Right ventricle myocardium superior (tissue), 1 donor: ENCODE measurements at regions not wholly inside any gene's neighbourhood (a gene's known extent, or its start where the extent isn't known, plus 50 kb on each side); places are given as distances from the start of the nearest gene placed in this dataset.
"Not testable (repeated sequence)": the region's sequence is repeated elsewhere in the genome, so short reads cannot be mapped to it uniquely, and the experiment has no call there.

Source experiments
- ATAC-seq: fragments of 200-7000 bp; cut with Tn5 transposase; one replicate; pipeline ENCODE4 v1.9.1; 2020; ENCODE audit warnings: mild to moderate bottlenecking; ENCODE audit not compliant: poor library complexity
- DNase-seq: peaks from one replicate; pipeline ENCODE4 v3.0.0-alpha.2; 2020
- intact Hi-C: fragments of 100-400 bp; cut with DNase I; formaldehyde crosslinking; loops from one replicate; pipeline ENCODE4 v1.11.2; 2022
- donor health status: DM: no; HTN: yes; CAD: no; lungs with severe emphysema.

- DNase-seq (no peak), ATAC-seq (no peak)
- intact Hi-C loops = no loop called here
Observed at GRCh38 chr11:81342966-81343365, 1390.7 kb downstream of the FAM181B start.

GRCh38 chr11:81340225-81340624 is 1393.4 kb downstream of the FAM181B start:
- DNase-seq = no peak
- intact Hi-C loops = no loop called here
- no peak for ATAC-seq

- intact Hi-C loops = no loop called here
- no peak for DNase-seq
- ATAC-seq = no peak
Observed at GRCh38 chr11:81339521-81339920, 1394.1 kb downstream of the FAM181B start.

GRCh38 chr11:81337756-81338155 is 1395.9 kb downstream of the FAM181B start:
- intact Hi-C loops = no loop called here
- no peak for DNase-seq

GRCh38 chr11:81332276-81332675 is 1401.4 kb downstream of the FAM181B start:
- intact Hi-C loops = no loop called here
- no peak for DNase-seq
- ATAC-seq = no peak

More at GRCh38 chr11:81337756-81338155, 1395.9 kb downstream of the FAM181B start:
- ATAC-seq = no peak

GRCh38 chr11:81331611-81332235 is 1401.9 kb downstream of the FAM181B start:
- ATAC-seq (no peak), DNase-seq (no peak)
- intact Hi-C loops = no loop called here

- DNase-seq = no peak
- intact Hi-C loops = no loop called here
- no peak for ATAC-seq
Observed at GRCh38 chr11:81331088-81331487, 1402.6 kb downstream of the FAM181B start.

- intact Hi-C loops = no loop called here
- ATAC-seq (no peak), DNase-seq (no peak)
Observed at GRCh38 chr11:81303038-81303664, 1430.5 kb downstream of the FAM181B start.

- intact Hi-C loops = no loop called here
- ATAC-seq (no peak), DNase-seq (no peak)
Observed at GRCh38 chr11:81301166-81301830, 1432.4 kb downstream of the FAM181B start.

GRCh38 chr11:81286959-81287358 is 1446.7 kb downstream of the FAM181B start:
- intact Hi-C loops = no loop called here
- ATAC-seq = no peak
- no peak for DNase-seq

- ATAC-seq (no peak), DNase-seq (no peak)
- intact Hi-C loops = no loop called here
Observed at GRCh38 chr11:81286550-81286949, 1447.1 kb downstream of the FAM181B start.

GRCh38 chr11:81280228-81280627 is 1453.4 kb downstream of the FAM181B start:
- intact Hi-C loops, ATAC-seq, DNase-seq: not testable (repeated sequence)

- DNase-seq (no peak), ATAC-seq (no peak)
- intact Hi-C loops = no loop called here
Observed at GRCh38 chr11:81278991-81279390, 1454.7 kb downstream of the FAM181B start.

- intact Hi-C loops = no loop called here
- no peak for DNase-seq
- ATAC-seq = no peak
Observed at GRCh38 chr11:81270686-81271085, 1463.0 kb downstream of the FAM181B start.

- no peak for ATAC-seq
- intact Hi-C loops = no loop called here
- no peak for DNase-seq
Observed at GRCh38 chr11:81267246-81267645, 1466.4 kb downstream of the FAM181B start.

- DNase-seq (no peak), ATAC-seq (no peak)
- intact Hi-C loops = no loop called here
Observed at GRCh38 chr11:81259471-81259870, 1474.2 kb downstream of the FAM181B start.

GRCh38 chr11:81255895-81256294 is 1477.8 kb downstream of the FAM181B start:
- ATAC-seq = no peak
- intact Hi-C loops = no loop called here
- no peak for DNase-seq

GRCh38 chr11:81253244-81253643 is 1480.4 kb downstream of the FAM181B start:
- ATAC-seq = peak; percentile 66
- intact Hi-C loops = no loop called here
- no peak for DNase-seq

GRCh38 chr11:81246941-81247340 is 1486.7 kb downstream of the FAM181B start:
- ATAC-seq (no peak), DNase-seq (no peak)
- intact Hi-C loops = no loop called here

GRCh38 chr11:81245791-81246190 is 1487.9 kb downstream of the FAM181B start:
- intact Hi-C loops = no loop called here
- ATAC-seq = no peak
- DNase-seq = no peak
